AG04450 (cell line): ENCODE measurements at regions not wholly inside any gene's neighbourhood (a gene's known extent, or its start where the extent isn't known, plus 50 kb on each side); places are given as distances from the start of the nearest gene placed in this dataset.

ENCODE experiments used
- CTCF ChIA-PET: fragments of 300-600, 350-600 bp; formaldehyde crosslinking; extraction: SDS; loops from one replicate; lab custom pipeline; 2022; ENCODE audit warnings: antibody characterized with exemption, inconsistent platforms; lab: Charles Lee
- POLR2A ChIA-PET: fragments of 350-600 bp; formaldehyde crosslinking; extraction: SDS; loops from one replicate; lab custom pipeline; 2021; ENCODE audit warnings: antibody characterized with exemption, inconsistent platforms; lab: Yijun Ruan, JAX
- DNase-seq: peaks from one replicate; pipeline ENCODE4 v3.0.0-alpha.2; 2011; ENCODE audit warnings: low read depth, low spot score
- H3K27ac ChIP-seq: one replicate; pipeline ENCODE4 v1.5.1; 2012; ENCODE audit warnings: low read depth, low read length, control low read depth
- H3K27me3 ChIP-seq: one replicate; pipeline ENCODE4 v1.6.0; 2012; ENCODE audit warnings: low read length; ENCODE audit not compliant: control insufficient read depth, insufficient read depth
- H3K4me3 ChIP-seq: 2 replicates; pipeline ENCODE4 v1.5.1; 2011; ENCODE audit warnings: mild to moderate bottlenecking, low read depth, low read length, control low read depth
- H3K9me3 ChIP-seq: 2 replicates; pipeline ENCODE4 v1.5.1; 2012; ENCODE audit warnings: low read length; ENCODE audit not compliant: control insufficient read depth, insufficient read depth
- CTCF ChIP-seq: IDR thresholded peaks from 2 replicates; pipeline ENCODE4 v1.5.1; 2011; ENCODE audit warnings: low read depth, low read length, control low read depth, inconsistent platforms

GRCh38 chr18:78882585-78882984 lies 97.0 kb upstream of the SALL3 start:
- Histone ChIP-seq H3K27me3 (no peaks in the 10 kb centered on the region), H3K4me3 (no peak overlapping the region), H3K27ac (no peak overlapping the region), H3K9me3 (peaks cover 42% of the 10 kb centered on the region)
- TF ChIP-seq CTCF = no peak
- CTCF ChIA-PET = no interaction called here
- POLR2A ChIA-PET = no interaction called here
- no peak for DNase-seq

- no peak for TF ChIP-seq CTCF
- Histone ChIP-seq H3K27ac (no peak overlapping the region), H3K4me3 (no peak overlapping the region), H3K9me3 (peaks cover 37% of the 10 kb centered on the region), H3K27me3 (no peaks in the 10 kb centered on the region)
- POLR2A ChIA-PET = no interaction called here
- CTCF ChIA-PET = no interaction called here
- DNase-seq = no peak
Measured at GRCh38 chr18:78883501-78883900, 96.1 kb upstream of the SALL3 start.

- TF ChIP-seq CTCF = no peak
- POLR2A ChIA-PET = no interaction called here
Measured at GRCh38 chr18:78884502-78884901, 95.1 kb upstream of the SALL3 start.

GRCh38 chr18:78889250-78889649 lies 90.4 kb upstream of the SALL3 start:
- CTCF ChIA-PET = no interaction called here
- Histone ChIP-seq H3K27ac (no peak overlapping the region), H3K27me3 (no peaks in the 10 kb centered on the region), H3K4me3 (no peak overlapping the region), H3K9me3 (peaks cover 36% of the 10 kb centered on the region)
- POLR2A ChIA-PET = no interaction called here
- no peak for DNase-seq
- no peak for TF ChIP-seq CTCF

More at GRCh38 chr18:78884502-78884901, 95.1 kb upstream of the SALL3 start:
- CTCF ChIA-PET = no interaction called here
- DNase-seq = no peak
- H3K9me3 ChIP-seq = peaks cover 27% of the 10 kb centered on the region
- H3K27me3 ChIP-seq = no peaks in the 10 kb centered on the region
- H3K4me3 ChIP-seq = no peak overlapping the region
- H3K27ac ChIP-seq = no peak overlapping the region

GRCh38 chr18:78890388-78890787 lies 89.2 kb upstream of the SALL3 start:
- TF ChIP-seq CTCF = no peak
- Histone ChIP-seq H3K9me3 (peaks cover 42% of the 10 kb centered on the region), H3K27me3 (no peaks in the 10 kb centered on the region), H3K4me3 (no peak overlapping the region), H3K27ac (no peak overlapping the region)
- POLR2A ChIA-PET = no interaction called here
- CTCF ChIA-PET = no interaction called here
- no peak for DNase-seq
